GM11168 (cell line): ENCODE measurements at regions not wholly inside any gene's neighbourhood (a gene's known extent, or its start where the extent isn't known, plus 50 kb on each side); places are given as distances from the start of the nearest gene placed in this dataset.

Experiments
- in situ Hi-C: fragments of 300-500 bp; cut with MboI; formaldehyde crosslinking; loops from one replicate; pipeline ENCODE4 v1.12.0; 2022; ENCODE audit warnings: low sequenced_read_pairs; ENCODE audit not compliant: unreplicated experiment

GRCh38 chr16:27728691-27729090, 178.7 kb downstream of the KATNIP start:
- in situ Hi-C loops = no loop called here

DNA sequence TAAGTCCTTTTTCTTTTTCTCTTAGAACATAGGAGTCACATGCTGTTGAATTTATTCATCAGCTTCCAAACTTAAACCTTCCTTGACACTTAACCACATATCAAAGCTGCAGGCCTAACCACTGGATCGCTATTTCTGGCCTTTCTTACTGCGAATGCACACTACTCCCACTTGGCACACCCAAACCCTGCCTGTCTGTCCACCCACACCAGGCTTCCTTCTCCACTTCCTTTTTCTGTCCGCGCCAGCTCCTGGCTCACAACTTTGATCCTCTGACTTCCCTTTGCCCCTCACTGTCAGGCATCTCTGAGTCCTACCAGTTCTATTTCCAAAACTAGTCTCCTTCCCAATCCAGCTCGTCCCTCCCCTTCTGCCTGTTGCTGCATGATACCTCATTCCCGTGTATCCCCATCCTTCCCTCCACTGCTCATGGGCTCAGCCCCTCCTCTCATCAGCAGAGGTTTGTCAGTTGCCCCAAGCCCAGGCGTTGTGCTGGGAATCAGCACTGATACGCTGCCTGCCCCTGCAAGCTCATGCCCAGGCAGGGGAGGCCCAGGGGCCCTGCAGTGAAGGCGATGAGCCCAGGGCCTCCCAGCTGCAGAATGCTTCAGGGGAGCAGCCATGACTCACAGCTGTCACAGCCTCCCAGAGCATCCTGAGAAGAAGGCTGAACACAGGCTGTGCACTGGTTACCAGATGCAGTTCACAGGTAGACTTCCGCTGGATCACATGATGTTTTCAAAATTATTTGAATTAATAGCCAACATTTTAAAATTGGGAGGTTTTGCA, 179.8 kb downstream of the KATNIP start:
- in situ Hi-C loops = no loop called here

GRCh38 chr16:27730661-27731210, 180.8 kb downstream of the KATNIP start:
- in situ Hi-C loops = no loop called here

GRCh38 chr16:27735031-27735430, 185.1 kb downstream of the KATNIP start:
- in situ Hi-C loops = no loop called here

DNA sequence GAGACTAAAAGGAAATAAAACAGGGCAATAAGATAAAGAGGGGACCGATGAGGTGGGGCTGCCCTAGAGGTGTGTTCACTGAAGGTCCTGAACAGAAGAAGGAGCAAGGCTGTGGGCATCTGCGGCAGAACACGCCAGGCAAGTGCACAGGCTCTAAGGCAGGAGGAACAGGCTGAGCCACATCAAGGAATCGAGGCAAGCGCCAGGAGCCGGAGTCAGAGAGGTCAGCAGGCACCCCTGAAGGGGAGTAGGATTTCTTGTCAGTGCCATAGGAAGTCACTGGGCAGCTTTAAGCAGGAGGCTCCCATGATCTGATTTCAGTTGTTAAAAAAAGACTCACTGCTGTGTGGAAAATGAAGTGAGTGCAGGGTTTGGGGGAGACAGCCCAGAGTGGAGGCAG, 186.5 kb downstream of the KATNIP start:
- in situ Hi-C loops = no loop called here

DNA sequence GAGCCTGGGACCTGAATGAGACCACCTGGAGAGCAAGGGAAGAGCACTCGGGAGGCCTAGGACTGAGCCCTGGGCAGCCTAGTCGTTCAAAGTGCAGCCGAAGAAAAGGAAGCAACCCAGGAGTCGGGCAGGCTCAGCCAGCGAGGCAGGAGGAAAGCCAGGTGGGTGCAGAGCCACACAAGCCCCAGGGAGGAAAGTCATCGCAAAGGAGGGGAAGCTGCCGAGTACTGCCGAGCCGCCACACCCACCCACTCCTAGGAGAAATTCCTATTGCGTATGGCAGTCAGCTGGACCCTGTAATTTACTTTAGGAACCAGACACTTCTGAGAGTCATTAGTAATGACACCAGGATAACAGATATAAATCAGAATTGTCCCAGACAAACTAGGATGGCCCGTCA, 187.6 kb downstream of the KATNIP start:
- in situ Hi-C loops = no loop called here
